HCT116 (cell line): ENCODE measurements at regions not wholly inside any gene's neighbourhood (a gene's known extent, or its start where the extent isn't known, plus 50 kb on each side); places are given as distances from the start of the nearest gene placed in this dataset.

Experiments used
- ATAC-seq: fragments of 200-7000 bp; cut with Tn5 transposase; 2 replicates; pipeline ENCODE4 v1.9.1; 2020; ENCODE audit warnings: mild to moderate bottlenecking, moderate library complexity
- BruUV-seq: library from RNA; stranded (reverse); fragments of 400-500 nt; replicated peaks from 2 replicates; lab custom pipeline; 2021; lab: Mats Ljungman, UMichigan
- CTCF ChIA-PET: fragments of 300-600 bp; sonication (Branson Sonifier 250); formaldehyde crosslinking; loops from one replicate; lab custom pipeline; 2021; ENCODE audit warnings: antibody characterized with exemption; lab: Charles Lee
- POLR2A ChIA-PET: fragments of 300-600, 350-600 bp; sonication (Branson Sonifier 250); formaldehyde crosslinking; loops from one replicate; lab custom pipeline; 2021; ENCODE audit warnings: antibody characterized with exemption; lab: Charles Lee
- RAD21 ChIA-PET, 2 experiments: fragments of 300-600 bp; sonication (Branson Sonifier 250); formaldehyde crosslinking; loops; one replicate each; lab custom pipeline; 2023; ENCODE audit warnings: low total read pairs in 2 of 2; ENCODE audit not compliant: uncharacterized antibody in 2 of 2, unreplicated experiment in 2 of 2, low non-redundant PET in 1 of 2; lab: Charles Lee
- DNase-seq: peaks from one replicate; pipeline ENCODE4 v3.0.0-alpha.2; 2010; ENCODE audit warnings: low read depth, low spot score
- H2AFZ ChIP-seq: fragments of 200-600 bp; shearing (Covaris generic), sonication (generic); 2 replicates; pipeline ENCODE4 v1.6.1; 2017; ENCODE audit warnings: low read depth, mixed run types, mixed read lengths, antibody characterized with exemption, low read length; ENCODE audit not compliant: poor library complexity, severe bottlenecking
- H3K27ac ChIP-seq: 2 replicates; pipeline ENCODE4 v1.5.1; 2012; ENCODE audit warnings: low read depth, low read length
- H3K27me3 ChIP-seq: fragments of 200-600 bp; sonication (generic); 2 replicates; pipeline ENCODE4 v1.6.1; 2016; ENCODE audit warnings: mixed run types, low read length, mixed read lengths; ENCODE audit not compliant: insufficient read depth
- H3K36me3 ChIP-seq, 2 experiments: fragments of 200-500 bp in 1 of 2; fragments of 200-600 bp in 1 of 2; sonication (Bioruptor generic) in 1 of 2; sonication (generic) in 1 of 2; 2 replicates each; pipeline versions ENCODE4 v1.5.1 to v1.6.1; 2014 to 2016; ENCODE audit warnings: low read length in 2 of 2, inconsistent platforms in 1 of 2, mixed read lengths in 1 of 2, mixed run types in 1 of 2; ENCODE audit not compliant: insufficient read depth in 2 of 2, control insufficient read depth in 1 of 2
- H3K4me1 ChIP-seq, 2 experiments: fragments of 200-600 bp in 1 of 2; sonication (generic) in 1 of 2; 2 replicates each; pipeline versions ENCODE4 v1.5.1 to v1.6.1; 2012 to 2017; ENCODE audit warnings: low read length in 2 of 2, inconsistent platforms in 1 of 2, mild to moderate bottlenecking in 1 of 2, mixed read lengths in 1 of 2, mixed run types in 1 of 2, moderate library complexity in 1 of 2; ENCODE audit not compliant: insufficient read depth in 2 of 2, control insufficient read depth in 1 of 2
- H3K4me2 ChIP-seq: fragments of 200-600 bp; sonication (generic); 2 replicates; pipeline ENCODE4 v1.6.1; 2017; ENCODE audit warnings: mixed run types, low read length, mixed read lengths
- H3K4me3 ChIP-seq, 2 experiments: fragments of 200-600 bp in 1 of 2; sonication (generic) in 1 of 2; replicated peaks in 1 of 2; 2 replicates each; pipeline ENCODE4 v1.5.1; 2011 to 2016; ENCODE audit warnings: low read length in 2 of 2, control low read depth in 1 of 2, low read depth in 1 of 2, mild to moderate bottlenecking in 1 of 2, mixed read lengths in 1 of 2, mixed run types in 1 of 2
- H3K79me2 ChIP-seq: fragments of 200-600 bp; sonication (generic); 2 replicates; pipeline ENCODE4 v1.6.1; 2017; ENCODE audit warnings: mild to moderate bottlenecking, mixed run types, low read length, moderate library complexity, mixed read lengths; ENCODE audit not compliant: insufficient read depth
- H3K9ac ChIP-seq: fragments of 200-600 bp; sonication (generic); 2 replicates; pipeline ENCODE4 v1.6.1; 2016; ENCODE audit warnings: low read length, mixed read lengths
- H3K9me2 ChIP-seq: fragments of 200-600 bp; sonication (generic), shearing (Covaris generic); 2 replicates; pipeline ENCODE4 v1.6.1; 2017; ENCODE audit warnings: mixed run types, mild to moderate bottlenecking, moderate library complexity; ENCODE audit not compliant: insufficient read depth
- H3K9me3 ChIP-seq, 2 experiments: fragments of 200-500 bp in 1 of 2; fragments of 200-600 bp in 1 of 2; sonication (Bioruptor generic) in 1 of 2; sonication (generic) in 1 of 2; 2 replicates each; pipeline ENCODE4 v1.6.1; 2014 to 2017; ENCODE audit warnings: low read length in 2 of 2, mixed read lengths in 2 of 2, inconsistent platforms in 1 of 2, low read depth in 1 of 2, mild to moderate bottlenecking in 1 of 2, mixed run types in 1 of 2, moderate library complexity in 1 of 2; ENCODE audit not compliant: control insufficient read depth in 1 of 2, insufficient read depth in 1 of 2
- H4K20me1 ChIP-seq: fragments of 200-600 bp; sonication (generic), shearing (Covaris generic); 2 replicates; pipeline ENCODE4 v1.6.1; 2017; ENCODE audit warnings: mixed run types, mild to moderate bottlenecking, moderate library complexity; ENCODE audit not compliant: insufficient read depth
- CBX3 ChIP-seq: IDR thresholded peaks from 2 replicates; pipeline ENCODE4 v1.6.1; 2012; ENCODE audit warnings: low read depth
- CEBPB ChIP-seq: IDR thresholded peaks from 2 replicates; pipeline ENCODE4 v1.6.1; 2012; ENCODE audit warnings: low read depth
- CTCF ChIP-seq, 3 experiments: fragments of 200-600 bp in 1 of 3; sonication (generic) in 1 of 3; IDR thresholded peaks in 2 of 3; conservative IDR thresholded peaks in 1 of 3; 2 replicates each; pipeline ENCODE4 v1.5.1; 2012 to 2017; ENCODE audit warnings: low read depth in 2 of 3, low read length in 2 of 3, antibody characterized with exemption in 1 of 3, borderline replicate concordance in 1 of 3, control low read depth in 1 of 3, mild to moderate bottlenecking in 1 of 3, mixed read lengths in 1 of 3, mixed run types in 1 of 3, moderate library complexity in 1 of 3; ENCODE audit not compliant: insufficient read depth in 1 of 3
- EGR1 ChIP-seq: IDR thresholded peaks from 2 replicates; pipeline ENCODE4 v1.6.1; 2012; ENCODE audit warnings: low read depth
- ELF1 ChIP-seq: IDR thresholded peaks from 2 replicates; pipeline ENCODE4 v1.6.1; 2012; ENCODE audit warnings: low read depth, borderline replicate concordance
- EZH2 ChIP-seq: fragments of 200-600 bp; sonication (generic); IDR thresholded peaks from 2 replicates; pipeline ENCODE4 v1.6.1; 2017; ENCODE audit warnings: antibody characterized with exemption, mixed run types
- EZH2phosphoT487 ChIP-seq: fragments of 200-600 bp; IDR thresholded peaks from 2 replicates; pipeline ENCODE4 v1.6.1; 2018; ENCODE audit warnings: antibody characterized with exemption, borderline replicate concordance
- FOSL1 ChIP-seq: IDR thresholded peaks from 2 replicates; pipeline ENCODE4 v1.6.1; 2012; ENCODE audit warnings: low read depth
- JUND ChIP-seq: IDR thresholded peaks from 2 replicates; pipeline ENCODE4 v1.6.1; 2012
- POLR2A ChIP-seq: IDR thresholded peaks from 2 replicates; pipeline ENCODE4 v1.7.0; 2011; ENCODE audit warnings: borderline replicate concordance; ENCODE audit not compliant: insufficient read depth, insufficient read length; ENCODE audit errors: extremely low read depth
- POLR2AphosphoS5 ChIP-seq: IDR thresholded peaks from 2 replicates; pipeline ENCODE4 v1.6.1; 2011; ENCODE audit warnings: mild to moderate bottlenecking, low read depth, low read length, moderate library complexity
- RAD21 ChIP-seq: IDR thresholded peaks from 2 replicates; pipeline ENCODE4 v1.6.1; 2012; ENCODE audit warnings: low read depth, mild to moderate bottlenecking
- SP1 ChIP-seq: IDR thresholded peaks from 2 replicates; pipeline ENCODE4 v1.6.1; 2012; ENCODE audit warnings: low read depth
- TCF7L2 ChIP-seq: IDR thresholded peaks from 2 replicates; pipeline ENCODE4 v1.7.0; 2011; ENCODE audit warnings: borderline replicate concordance, inconsistent platforms; ENCODE audit not compliant: insufficient read depth, insufficient read length; ENCODE audit errors: extremely low read depth
- YY1 ChIP-seq: IDR thresholded peaks from 2 replicates; pipeline ENCODE4 v1.6.1; 2011; ENCODE audit warnings: low read length, low read depth, moderate library complexity, mild to moderate bottlenecking; ENCODE audit not compliant: insufficient replicate concordance; ENCODE audit errors: extremely low read depth
- ZFX ChIP-seq: fragments of 450-650 bp; IDR thresholded peaks from 2 replicates; pipeline ENCODE4 v1.6.1; 2017
- ZNF274 ChIP-seq: fragments of 200-500 bp; sonication (Bioruptor generic); IDR thresholded peaks from 2 replicates; pipeline ENCODE4 v1.6.1; 2014; ENCODE audit warnings: mild to moderate bottlenecking, low read depth, low read length, inconsistent platforms
- intact Hi-C: fragments of 100-400 bp; cut with micrococcal nuclease; formaldehyde crosslinking; loops from 2 replicates; pipeline ENCODE4 v1.10.0; 2022
- TF ChIP-seq, protein P1 (sequence below): IDR thresholded peaks from 2 replicates; pipeline ENCODE4 v1.6.1; 2012

GRCh38 chr12:78531831-78532458, 332.6 kb upstream of the SYT1 start:
- ChIA-PET RAD21 (no interaction called here), POLR2A (no interaction called here), CTCF (no interaction called here)
- H3K79me2 ChIP-seq: no peaks in the 10 kb centered on the region
- no peaks in the 10 kb centered on the region for H3K9me2 ChIP-seq
- H3K27ac ChIP-seq: no peak overlapping the region
- DNase-seq (no peak), ATAC-seq (no peak)
- no peaks in the 10 kb centered on the region for H3K9me3 ChIP-seq
- H2AFZ ChIP-seq: no peak overlapping the region
- H3K4me1 ChIP-seq: no peaks in the 10 kb centered on the region
- no peaks in the 10 kb centered on the region for H4K20me1 ChIP-seq
- TF ChIP-seq ELF1 (no peak), SP1 (no peak), CEBPB (no peak), EGR1 (no peak), FOSL1 (no peak), JUND (no peak), POLR2A (no peak), ZFX (no peak), TCF7L2 (no peak), POLR2AphosphoS5 (no peak), RAD21 (no peak), EZH2phosphoT487 (no peak)
- TF ChIP-seq, protein P1, sequence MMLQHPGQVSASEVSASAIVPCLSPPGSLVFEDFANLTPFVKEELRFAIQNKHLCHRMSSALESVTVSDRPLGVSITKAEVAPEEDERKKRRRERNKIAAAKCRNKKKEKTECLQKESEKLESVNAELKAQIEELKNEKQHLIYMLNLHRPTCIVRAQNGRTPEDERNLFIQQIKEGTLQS: no peak
- no peaks in the 10 kb centered on the region for H3K36me3 ChIP-seq
- no peak overlapping the region for H3K9ac ChIP-seq
- no TSS peak for BruUV-seq
- intact Hi-C loops: no loop called here
- no peak overlapping the region for H3K4me2 ChIP-seq
- no peaks in the 10 kb centered on the region for H3K27me3 ChIP-seq
- H3K4me3 ChIP-seq: no peak overlapping the region

DNA sequence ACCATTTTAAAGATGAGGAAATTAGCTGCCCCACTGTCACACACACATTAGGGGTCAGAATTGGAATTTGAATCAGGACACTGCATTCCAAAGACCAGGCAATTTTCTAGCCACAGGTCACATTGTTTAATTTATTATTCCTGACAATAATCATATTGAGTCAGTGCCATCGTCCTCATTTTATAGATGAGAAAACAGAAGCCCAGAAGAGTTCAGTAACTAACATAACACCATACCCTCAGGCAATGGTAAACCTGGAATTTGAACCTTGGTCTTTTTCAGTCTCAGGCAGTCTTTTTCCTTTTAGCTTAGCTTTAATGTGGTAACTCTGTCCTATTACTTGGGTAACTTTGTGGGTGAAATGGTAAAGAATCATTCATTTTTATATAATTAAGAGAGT, 330.3 kb upstream of the SYT1 start:
- H3K9ac ChIP-seq: no peak overlapping the region
- TF ChIP-seq SP1 (no peak), ELF1 (no peak), RAD21 (no peak), YY1 (no peak), CBX3 (no peak), FOSL1 (no peak), ZNF274 (no peak), POLR2AphosphoS5 (no peak), CTCF (IDR thresholded peaks at IDR 0.05 in 2 of 3, conservative IDR thresholded peaks at IDR 0.05 in 1 of 3; ENCODE audit: borderline replicate concordance in 1 of 3, insufficient read depth in 1 of 3, low read depth in 2 of 3, low read length in 2 of 3) (no peak), EZH2 (no peak)
- TF ChIP-seq, all 23 proteins: peak for 0
- Histone ChIP-seq H3K27me3 (no peaks in the 10 kb centered on the region), H3K4me1 (no peaks in the 10 kb centered on the region), H2AFZ (no peak overlapping the region), H3K36me3 (no peaks in the 10 kb centered on the region), H3K4me3 (no peak overlapping the region), H4K20me1 (no peaks in the 10 kb centered on the region), H3K9me2 (no peaks in the 10 kb centered on the region), H3K79me2 (no peaks in the 10 kb centered on the region), H3K4me2 (no peak overlapping the region), H3K27ac (no peak overlapping the region), H3K9me3 (no peaks in the 10 kb centered on the region)
- intact Hi-C loops: no loop called here
- CTCF ChIA-PET: interaction anchor here (1.0 kb wide), 1 partner anchor 25 kb away, joined by 3 read pairs; no protein-coding TSS in a partner anchor
- no TSS peak for BruUV-seq
- POLR2A ChIA-PET: no interaction called here
- ATAC-seq (no peak), DNase-seq (no peak)
- RAD21 ChIA-PET: no interaction called here
